Upper lobe of right lung (tissue), 1 donor: ENCODE measurements at regions not wholly inside any gene's neighbourhood (a gene's known extent, or its start where the extent isn't known, plus 50 kb on each side); places are given as distances from the start of the nearest gene placed in this dataset.

Source experiments
- ATAC-seq: fragments of 200-7000 bp; cut with Tn5 transposase; one replicate; pipeline ENCODE4 v1.9.1; 2020; ENCODE audit warnings: mild to moderate bottlenecking, moderate library complexity
- DNase-seq: peaks from one replicate; pipeline ENCODE4 v3.0.0-alpha.2; 2020
- H3K27ac ChIP-seq: fragments of 200-600 bp; one replicate; pipeline ENCODE4 v1.8.0; 2022
- H3K27me3 ChIP-seq: fragments of 200-600 bp; one replicate; pipeline ENCODE4 v1.8.0; 2022; ENCODE audit warnings: mild to moderate bottlenecking
- H3K36me3 ChIP-seq: fragments of 200-600 bp; one replicate; pipeline ENCODE4 v1.8.0; 2022
- H3K4me1 ChIP-seq: fragments of 200-600 bp; one replicate; pipeline ENCODE4 v1.8.0; 2022
- H3K4me3 ChIP-seq: fragments of 200-600 bp; one replicate; pipeline ENCODE4 v1.8.0; 2022; ENCODE audit warnings: mild to moderate bottlenecking
- H3K9me3 ChIP-seq: fragments of 200-600 bp; one replicate; pipeline ENCODE4 v1.8.0; 2022
- intact Hi-C: fragments of 100-400 bp; cut with DNase I; formaldehyde crosslinking; loops from one replicate; pipeline ENCODE4 v1.11.0; 2022
- TF ChIP-seq, protein P1 (sequence below): fragments of 200-600 bp; IDR thresholded peaks from one replicate; pipeline ENCODE4 v1.8.0; 2022; ENCODE audit warnings: antibody characterized with exemption
- donor health status: DM: no; HTN: yes; CAD: no; lungs with severe emphysema.

DNA sequence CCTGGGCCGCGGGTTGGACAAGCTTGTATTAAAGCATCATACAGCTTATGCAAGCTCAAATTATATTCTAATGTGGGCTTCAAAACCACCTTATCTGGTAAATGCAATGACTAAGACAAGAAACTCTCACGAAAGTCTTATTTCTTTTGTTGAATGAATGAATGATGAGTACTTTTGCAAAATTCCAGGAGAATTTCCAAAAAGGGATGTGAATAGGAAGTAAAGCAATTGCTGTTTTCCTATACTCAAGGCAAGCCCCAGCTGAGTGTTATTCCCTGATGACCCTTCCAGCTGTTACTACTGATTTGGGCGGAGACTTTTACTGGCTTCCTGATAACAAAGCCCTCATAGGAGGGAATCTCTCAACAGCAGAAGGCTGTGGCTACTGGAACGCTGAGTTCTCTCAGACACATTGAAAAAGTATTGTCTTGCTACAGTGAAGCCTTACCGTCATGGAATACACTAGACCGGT is 162.8 kb downstream of the SREK1 start:
- DNase-seq: no peak

DNA sequence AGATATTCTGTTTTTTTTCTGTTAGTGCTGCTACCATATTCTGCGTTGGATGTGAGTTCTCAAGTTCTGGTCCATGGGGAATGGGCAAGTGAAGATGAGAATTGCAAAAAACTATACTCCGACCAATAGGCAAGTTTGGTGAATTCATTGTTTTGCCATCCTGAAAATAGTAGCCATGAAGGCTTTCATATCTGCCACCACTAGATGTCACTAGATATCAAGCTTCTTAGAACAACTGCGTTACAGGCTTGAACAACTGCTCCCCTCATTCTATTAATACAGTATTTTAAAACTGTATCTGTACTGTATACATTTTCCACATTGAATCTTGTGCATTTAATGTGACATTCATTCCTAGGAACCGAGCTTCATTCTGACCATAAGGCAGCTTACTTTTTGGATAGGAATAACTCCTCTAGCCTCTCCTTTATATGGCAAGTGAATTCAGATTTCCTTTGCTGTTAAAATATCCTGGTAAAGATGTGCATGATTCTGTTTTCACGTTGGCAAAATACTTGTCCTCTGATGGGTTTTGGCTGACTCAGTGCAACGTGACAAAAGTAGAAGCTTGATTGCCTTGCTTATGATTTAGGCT is 163.6 kb downstream of the SREK1 start:
- Histone ChIP-seq H3K27me3 (no peaks in the 10 kb centered on the region), H3K9me3 (no peaks in the 10 kb centered on the region), H3K4me1 (no peaks in the 10 kb centered on the region), H3K4me3 (no peak overlapping the region), H3K27ac (no peak overlapping the region), H3K36me3 (no peaks in the 10 kb centered on the region)
- intact Hi-C loops: loop anchor here (10.0 kb wide), 1 partner anchor 457 kb away; no protein-coding TSS in a partner anchor
- ATAC-seq (peak; percentile 90), DNase-seq (no peak)
- TF ChIP-seq, protein P1, sequence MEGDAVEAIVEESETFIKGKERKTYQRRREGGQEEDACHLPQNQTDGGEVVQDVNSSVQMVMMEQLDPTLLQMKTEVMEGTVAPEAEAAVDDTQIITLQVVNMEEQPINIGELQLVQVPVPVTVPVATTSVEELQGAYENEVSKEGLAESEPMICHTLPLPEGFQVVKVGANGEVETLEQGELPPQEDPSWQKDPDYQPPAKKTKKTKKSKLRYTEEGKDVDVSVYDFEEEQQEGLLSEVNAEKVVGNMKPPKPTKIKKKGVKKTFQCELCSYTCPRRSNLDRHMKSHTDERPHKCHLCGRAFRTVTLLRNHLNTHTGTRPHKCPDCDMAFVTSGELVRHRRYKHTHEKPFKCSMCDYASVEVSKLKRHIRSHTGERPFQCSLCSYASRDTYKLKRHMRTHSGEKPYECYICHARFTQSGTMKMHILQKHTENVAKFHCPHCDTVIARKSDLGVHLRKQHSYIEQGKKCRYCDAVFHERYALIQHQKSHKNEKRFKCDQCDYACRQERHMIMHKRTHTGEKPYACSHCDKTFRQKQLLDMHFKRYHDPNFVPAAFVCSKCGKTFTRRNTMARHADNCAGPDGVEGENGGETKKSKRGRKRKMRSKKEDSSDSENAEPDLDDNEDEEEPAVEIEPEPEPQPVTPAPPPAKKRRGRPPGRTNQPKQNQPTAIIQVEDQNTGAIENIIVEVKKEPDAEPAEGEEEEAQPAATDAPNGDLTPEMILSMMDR: peak; percentile 89

More for the DNA sequence above, 162.8 kb downstream of the SREK1 start:
- intact Hi-C loops: loop anchor here (10.0 kb wide), 1 partner anchor 458 kb away; no protein-coding TSS in a partner anchor
- no peaks in the 10 kb centered on the region for H3K27me3 ChIP-seq
- no peak overlapping the region for H3K27ac ChIP-seq
- no peak for ATAC-seq
- TF ChIP-seq, protein P1: no peak
- H3K4me1 ChIP-seq: no peaks in the 10 kb centered on the region
- no peak overlapping the region for H3K4me3 ChIP-seq
- no peaks in the 10 kb centered on the region for H3K9me3 ChIP-seq
- H3K36me3 ChIP-seq: no peaks in the 10 kb centered on the region

DNA sequence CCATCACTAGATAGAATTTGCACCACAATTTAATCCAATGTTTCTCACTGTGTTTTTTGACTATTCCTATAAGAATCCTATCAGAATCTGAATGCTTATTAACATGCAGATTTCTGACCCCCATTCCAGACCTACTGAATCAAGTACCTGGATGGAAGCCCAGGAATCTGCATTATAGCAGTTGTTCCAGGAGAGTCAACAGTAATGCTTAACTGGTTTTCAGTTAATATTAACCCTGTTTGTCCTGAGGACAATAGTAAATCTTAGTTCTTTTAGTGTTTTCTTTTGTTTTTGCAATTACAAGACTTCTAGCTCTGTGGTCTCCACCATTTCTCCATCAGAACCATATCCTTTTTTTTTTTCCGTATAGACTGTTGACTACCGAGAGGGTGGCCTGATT is 168.2 kb downstream of the SREK1 start:
- no peak overlapping the region for H3K4me3 ChIP-seq
- ATAC-seq: no peak
- H3K27ac ChIP-seq: no peak overlapping the region
- TF ChIP-seq, protein P1: no peak
- no peak for DNase-seq
- H3K27me3 ChIP-seq: no peaks in the 10 kb centered on the region
- H3K4me1 ChIP-seq: no peaks in the 10 kb centered on the region
- H3K9me3 ChIP-seq: no peaks in the 10 kb centered on the region
- intact Hi-C loops: no loop called here
- no peaks in the 10 kb centered on the region for H3K36me3 ChIP-seq

DNA sequence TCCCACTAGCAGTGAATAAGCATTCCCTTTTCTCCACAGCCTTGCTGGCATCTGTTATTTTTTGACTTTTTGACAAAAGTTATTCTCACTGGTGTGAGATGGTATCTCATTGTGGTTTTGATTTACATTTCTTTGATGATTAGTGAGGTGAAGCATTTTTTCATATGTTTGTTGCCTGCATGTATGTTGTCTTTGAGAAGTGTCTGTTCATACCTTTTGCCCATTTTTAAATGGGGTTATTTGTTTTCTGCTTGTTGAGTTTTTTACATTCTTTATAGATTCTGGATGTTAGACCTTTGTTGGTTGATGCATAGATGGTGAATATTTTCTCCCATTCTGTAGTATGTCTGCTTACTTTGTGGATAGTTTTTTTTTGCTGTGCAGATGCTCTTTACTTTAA is 171.7 kb downstream of the SREK1 start:
- no peaks in the 10 kb centered on the region for H3K9me3 ChIP-seq
- H3K4me3 ChIP-seq: no peak overlapping the region
- no peaks in the 10 kb centered on the region for H3K4me1 ChIP-seq
- TF ChIP-seq, protein P1: no peak
- no peaks in the 10 kb centered on the region for H3K27me3 ChIP-seq
- ATAC-seq (no peak), DNase-seq (no peak)
- no peak overlapping the region for H3K27ac ChIP-seq
- intact Hi-C loops: no loop called here
- H3K36me3 ChIP-seq: no peaks in the 10 kb centered on the region

DNA sequence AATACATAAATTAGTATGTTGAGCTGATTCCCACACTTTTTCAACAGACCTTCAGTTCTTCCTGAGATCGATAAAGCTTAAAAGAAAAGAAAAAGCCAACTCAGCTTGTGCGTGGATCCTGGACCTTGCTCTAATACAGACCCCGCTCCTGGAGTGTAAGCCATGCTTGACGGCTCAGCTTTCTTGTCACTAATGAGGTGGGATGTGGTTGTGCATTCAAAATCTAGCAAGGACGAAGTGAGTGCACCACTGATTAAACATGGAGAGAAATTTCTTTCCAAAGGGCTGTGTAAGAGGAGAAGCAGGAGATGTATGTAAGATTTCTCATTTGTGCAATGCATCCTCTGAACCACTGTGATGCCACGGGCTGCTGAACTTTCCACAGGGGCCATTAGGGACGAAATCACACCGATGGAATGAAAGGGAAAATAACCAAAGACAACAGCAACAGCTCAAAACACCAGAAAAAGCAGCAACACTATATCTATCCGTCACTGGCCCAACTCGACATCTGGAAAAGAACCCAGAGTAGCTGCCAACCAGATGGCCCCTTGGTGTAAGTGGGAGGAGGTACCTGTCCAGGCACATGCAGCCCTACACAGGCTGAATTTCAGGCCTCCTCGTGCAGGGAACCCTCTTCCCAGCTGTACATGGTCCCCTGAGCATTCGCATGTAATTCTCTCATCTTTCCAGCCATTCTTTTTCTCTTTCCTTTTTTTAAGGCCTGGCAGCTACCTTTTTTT is 178.9 kb downstream of the SREK1 start:
- Histone ChIP-seq H3K4me1 (no peaks in the 10 kb centered on the region), H3K36me3 (no peaks in the 10 kb centered on the region), H3K27me3 (no peaks in the 10 kb centered on the region), H3K4me3 (no peak overlapping the region), H3K9me3 (no peaks in the 10 kb centered on the region), H3K27ac (no peak overlapping the region)
- TF ChIP-seq, protein P1: no peak
- intact Hi-C loops: no loop called here
- no peak for DNase-seq
- ATAC-seq: no peak
